NCI-H1417 (cell line): ENCODE measurements at regions not wholly inside any gene's neighbourhood (a gene's known extent, or its start where the extent isn't known, plus 50 kb on each side); places are given as distances from the start of the nearest gene placed in this dataset.
"Not testable (repeated sequence)": the region's sequence is repeated elsewhere in the genome, so short reads cannot be mapped to it uniquely, and the experiment has no call there.

Experiments used
- DNase-seq, 3 experiments: peaks; one replicate each; lab custom pipeline; 2025; lab: John Stamatoyannopoulos, UW

- peak in 2 of 3 experiments; percentile 38 to 64 for DNase-seq
These were observed 145.1 kb upstream of the RMP24 start for GRCh38 chr18:35827275-35827902.

GRCh38 chr18:35827903-35828275 is 144.6 kb upstream of the RMP24 start:
- DNase-seq, result no peak

GRCh38 chr18:35828591-35828990 is 143.9 kb upstream of the RMP24 start:
- no peak for DNase-seq

GRCh38 chr18:35835366-35835765 is 137.1 kb upstream of the RMP24 start:
- no peak for DNase-seq

GRCh38 chr18:35835833-35836232 is 136.6 kb upstream of the RMP24 start:
- no peak for DNase-seq

GRCh38 chr18:35836932-35837331 is 135.5 kb upstream of the RMP24 start:
- no peak for DNase-seq

GRCh38 chr18:35837922-35838496 is 134.5 kb upstream of the RMP24 start:
- no peak for DNase-seq

GRCh38 chr18:35841283-35841682 is 131.2 kb upstream of the RMP24 start:
- DNase-seq, result no peak

GRCh38 chr18:35842536-35842935 is 129.9 kb upstream of the RMP24 start:
- no peak for DNase-seq

GRCh38 chr18:35848321-35848720 is 124.2 kb upstream of the RMP24 start:
- DNase-seq, result not testable (repeated sequence)

- not testable (repeated sequence) for DNase-seq
These were observed 123.2 kb upstream of the RMP24 start for GRCh38 chr18:35849241-35849640.

GRCh38 chr18:35851286-35851970 is 121.1 kb upstream of the RMP24 start:
- no peak for DNase-seq

- DNase-seq, result no peak
These were observed 119.7 kb upstream of the RMP24 start for GRCh38 chr18:35852786-35853185.

GRCh38 chr18:35854095-35854494 is 118.4 kb upstream of the RMP24 start:
- no peak for DNase-seq

- DNase-seq, result no peak
These were observed 116.3 kb upstream of the RMP24 start for GRCh38 chr18:35856178-35856577.

GRCh38 chr18:35856721-35857120 is 115.8 kb upstream of the RMP24 start:
- not testable (repeated sequence) for DNase-seq

GRCh38 chr18:35857581-35857980 is 114.9 kb upstream of the RMP24 start:
- not testable (repeated sequence) for DNase-seq

- no peak for DNase-seq
These were observed 110.9 kb upstream of the RMP24 start for GRCh38 chr18:35861367-35862118.

- DNase-seq, result no peak
These were observed 110.3 kb upstream of the RMP24 start for GRCh38 chr18:35862119-35862640.

- peak in 1 of 3 experiments; percentile 28 for DNase-seq
These were observed 107.6 kb upstream of the RMP24 start for GRCh38 chr18:35864916-35865315.

- no peak for DNase-seq
These were observed 103.6 kb upstream of the RMP24 start for GRCh38 chr18:35868915-35869314.

- no peak for DNase-seq
These were observed 101.1 kb upstream of the RMP24 start for GRCh38 chr18:35871337-35871736.
